ENCODE measurements at regions not wholly inside any gene's neighbourhood (a gene's known extent, or its start where the extent isn't known, plus 50 kb on each side); places are given as distances from the start of the nearest gene placed in this dataset.

DNA sequence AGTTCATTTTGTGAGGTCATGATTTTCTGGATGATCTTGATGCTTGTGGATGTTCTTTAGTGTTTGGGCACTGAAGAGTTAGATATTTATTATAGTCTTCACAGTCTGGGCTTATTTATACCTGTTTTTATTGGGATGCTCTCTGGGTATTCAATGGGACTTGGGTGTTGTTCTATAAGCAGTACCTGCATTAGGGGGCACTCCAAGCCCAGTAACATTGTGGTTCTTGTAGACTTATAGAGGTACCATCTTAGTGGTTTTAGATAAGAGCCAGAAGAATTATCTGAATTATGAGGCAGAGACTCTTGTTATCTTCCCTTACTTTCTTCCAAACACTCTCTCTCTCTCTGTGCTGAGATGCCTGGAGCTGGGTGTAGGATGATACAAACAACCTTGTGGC is 470.0 kb downstream of the PIK3C3 start:
- ATAC-seq, result no peak
- no peak for DNase-seq
- intact Hi-C loops (cut with DNase I, micrococcal nuclease), result no loop called here

GRCh38 chr18:42426496-42427015 is 471.5 kb downstream of the PIK3C3 start:
- no peak for DNase-seq
- ATAC-seq, result no peak
- intact Hi-C loops (cut with DNase I, micrococcal nuclease), result no loop called here

GRCh38 chr18:42429196-42429595 is 474.2 kb downstream of the PIK3C3 start:
- intact Hi-C loops (cut with DNase I, micrococcal nuclease), result no loop called here
- no peak for DNase-seq
- ATAC-seq, result no peak

DNA sequence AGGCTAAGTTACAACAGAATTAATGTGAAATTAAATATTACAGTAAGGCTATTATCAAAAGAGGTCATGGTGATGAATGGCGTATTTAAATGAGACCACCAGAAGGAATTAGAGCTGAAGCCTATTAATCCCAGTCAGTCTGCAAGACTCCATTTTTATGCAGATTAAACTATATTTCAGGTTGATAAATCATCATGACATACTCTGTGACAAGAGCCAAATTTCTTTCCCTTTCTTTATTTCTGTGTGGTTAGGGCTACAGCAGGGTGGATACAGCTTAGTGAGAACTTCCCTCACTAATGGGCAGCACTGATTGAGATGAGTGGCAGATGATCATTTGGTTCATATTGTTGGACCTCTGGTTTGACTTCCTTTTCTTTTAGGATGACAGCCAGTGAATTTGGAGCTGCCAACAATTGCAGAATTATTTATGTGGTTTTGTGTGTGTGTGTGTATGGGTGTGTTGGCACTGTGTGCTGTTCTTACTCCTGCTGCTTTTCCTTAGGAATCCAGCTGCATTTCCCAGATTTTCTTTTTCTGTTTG is 481.3 kb downstream of the PIK3C3 start:
- ATAC-seq, result no peak
- intact Hi-C loops (cut with DNase I, micrococcal nuclease), result no loop called here

GRCh38 chr18:42437001-42437400 is 482.0 kb downstream of the PIK3C3 start:
- ATAC-seq, result no peak
- intact Hi-C loops (cut with DNase I, micrococcal nuclease), result no loop called here
- no peak for DNase-seq

More for the DNA sequence above, 481.3 kb downstream of the PIK3C3 start:
- DNase-seq, result no peak

DNA sequence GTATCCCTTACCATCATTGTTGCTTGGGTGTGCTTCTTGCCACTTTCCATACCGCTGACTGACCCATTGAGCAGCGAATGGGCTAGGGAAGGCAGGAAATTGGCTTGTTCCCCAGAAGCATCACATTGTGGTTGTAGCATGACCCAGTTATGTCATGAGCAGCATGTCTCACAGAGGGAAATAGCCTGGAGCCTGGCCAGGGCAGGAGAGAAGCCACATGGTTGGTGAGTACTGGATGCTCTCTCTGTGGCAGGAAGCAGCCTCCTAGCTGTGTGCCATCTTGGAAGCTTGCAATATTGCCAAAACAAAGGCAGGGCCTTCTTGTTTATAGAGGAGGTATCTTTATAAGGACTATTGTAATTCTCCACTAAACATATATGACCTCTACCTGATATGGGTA is 482.6 kb downstream of the PIK3C3 start:
- intact Hi-C loops (cut with DNase I, micrococcal nuclease), result no loop called here
- ATAC-seq, result no peak
- DNase-seq, result no peak

DNA sequence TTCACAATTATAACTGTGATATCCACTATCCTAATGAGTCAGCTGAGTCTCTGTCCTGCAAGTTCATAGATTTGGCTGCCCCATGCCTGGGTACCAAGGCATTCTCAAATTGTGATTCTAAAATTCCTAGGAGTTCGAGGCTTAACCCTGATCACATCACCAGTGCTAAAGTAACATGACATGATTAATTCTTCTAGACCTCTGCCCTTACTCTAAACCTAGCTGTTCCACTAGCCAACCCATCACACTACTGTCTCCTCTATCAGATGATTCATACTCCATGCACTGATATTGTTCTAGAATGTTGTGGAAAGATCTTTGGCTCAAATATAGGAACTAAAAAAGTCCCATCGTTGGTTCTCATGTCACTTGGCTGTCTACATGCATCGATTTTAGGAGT is 487.6 kb downstream of the PIK3C3 start:
- ATAC-seq, result no peak
- intact Hi-C loops (cut with DNase I, micrococcal nuclease), result no loop called here

DNA sequence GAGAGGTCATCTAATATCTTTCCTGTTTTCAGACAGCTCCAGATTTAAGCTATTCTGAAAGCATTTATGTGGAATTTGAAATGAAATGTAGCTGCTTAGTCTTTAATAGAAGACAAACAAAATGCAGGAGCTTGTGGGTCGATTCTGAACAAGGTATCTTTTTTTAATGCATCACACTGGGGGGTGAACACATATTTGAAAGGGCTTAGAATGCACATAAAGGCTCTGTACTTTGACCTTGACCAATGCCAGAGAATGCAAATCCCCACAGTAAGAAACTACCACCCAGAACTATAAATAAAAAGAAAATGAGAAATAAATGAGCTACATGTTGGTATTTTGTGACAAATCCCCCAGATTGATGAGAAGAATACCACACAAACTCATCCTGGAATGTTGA is 489.3 kb downstream of the PIK3C3 start:
- ATAC-seq (no peak), DNase-seq (no peak)
- intact Hi-C loops (cut with DNase I, micrococcal nuclease), result no loop called here

More for the DNA sequence above, 487.6 kb downstream of the PIK3C3 start:
- no peak for DNase-seq

- DNase-seq (no peak), ATAC-seq (no peak)
- intact Hi-C loops (cut with DNase I, micrococcal nuclease), result no loop called here
Measured at GRCh38 chr18:42445359-42445758, 490.3 kb downstream of the PIK3C3 start.

- DNase-seq (no peak), ATAC-seq (no peak)
- intact Hi-C loops (cut with DNase I, micrococcal nuclease), result no loop called here
Measured at GRCh38 chr18:42446195-42446594, 491.2 kb downstream of the PIK3C3 start.

- intact Hi-C loops (cut with DNase I, micrococcal nuclease), result no loop called here
- DNase-seq, result no peak
- no peak for ATAC-seq
Measured at GRCh38 chr18:42447688-42448087, 492.7 kb downstream of the PIK3C3 start.

GRCh38 chr18:42458226-42458625 is 503.2 kb downstream of the PIK3C3 start:
- intact Hi-C loops (cut with DNase I, micrococcal nuclease), result no loop called here
- DNase-seq (no peak), ATAC-seq (no peak)

GRCh38 chr18:42459873-42460272 is 504.8 kb downstream of the PIK3C3 start:
- intact Hi-C loops (cut with DNase I, micrococcal nuclease), result no loop called here
- no peak for ATAC-seq
- no peak for DNase-seq

DNA sequence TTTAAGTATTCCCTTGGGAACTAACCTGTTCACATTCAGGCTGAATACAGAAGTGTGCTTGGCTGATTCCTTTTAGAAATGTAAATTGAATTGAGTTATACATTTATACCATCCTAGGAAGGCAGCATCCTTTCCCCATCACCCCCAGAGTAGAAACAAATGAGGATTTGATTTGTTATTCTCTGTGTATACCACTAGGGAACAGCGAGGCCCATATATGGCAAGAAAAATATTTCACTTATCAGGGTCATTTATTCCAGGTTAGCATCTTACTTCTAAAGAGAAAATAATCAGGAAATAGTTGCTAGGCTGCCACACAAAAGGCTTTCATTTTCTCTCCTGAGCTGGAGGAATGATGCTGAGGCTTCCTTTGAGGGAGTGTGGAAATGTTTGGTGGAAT is 516.9 kb downstream of the PIK3C3 start:
- no peak for ATAC-seq
- DNase-seq, result no peak
- intact Hi-C loops (cut with DNase I, micrococcal nuclease), result no loop called here

GRCh38 chr18:42473611-42474010 is 518.6 kb downstream of the PIK3C3 start:
- DNase-seq (no peak), ATAC-seq (no peak)
- intact Hi-C loops (cut with DNase I, micrococcal nuclease), result no loop called here

- ATAC-seq, result no peak
- intact Hi-C loops (cut with DNase I, micrococcal nuclease), result no loop called here
- DNase-seq, result no peak
Measured at GRCh38 chr18:42474577-42474976, 519.5 kb downstream of the PIK3C3 start.

- no peak for ATAC-seq
Measured at GRCh38 chr18:42475157-42475556, 520.1 kb downstream of the PIK3C3 start.

GRCh38 chr18:42477267-42477666 is 522.2 kb downstream of the PIK3C3 start:
- intact Hi-C loops (cut with DNase I, micrococcal nuclease), result no loop called here
- no peak for ATAC-seq
- no peak for DNase-seq

More at GRCh38 chr18:42475157-42475556, 520.1 kb downstream of the PIK3C3 start:
- intact Hi-C loops (cut with DNase I, micrococcal nuclease), result no loop called here
- DNase-seq, result no peak

GRCh38 chr18:42480441-42480840 is 525.4 kb downstream of the PIK3C3 start:
- intact Hi-C loops (cut with DNase I, micrococcal nuclease), result no loop called here
- ATAC-seq, result no peak
- no peak for DNase-seq

DNA sequence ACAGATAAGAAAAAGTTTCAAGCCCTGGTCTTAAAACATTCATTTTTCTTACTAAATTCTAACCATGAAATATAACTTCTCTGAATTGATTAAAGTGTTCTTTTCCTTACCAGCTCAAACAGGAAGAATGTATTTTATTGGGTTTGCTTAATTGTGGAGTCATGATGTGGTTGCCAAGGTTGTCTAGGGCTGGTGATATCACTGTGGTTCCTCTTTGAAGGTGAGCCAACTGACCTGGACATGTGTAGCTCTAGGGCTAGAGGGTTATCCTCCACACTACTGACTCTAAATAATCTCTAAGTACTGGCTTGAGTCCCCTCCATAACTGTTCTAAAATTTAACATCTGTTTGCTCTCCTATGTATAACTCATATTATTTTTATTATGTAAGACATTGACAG is 529.6 kb downstream of the PIK3C3 start:
- ATAC-seq, result no peak
- DNase-seq, result no peak

GRCh38 chr18:42486271-42486670 is 531.2 kb downstream of the PIK3C3 start:
- DNase-seq (no peak), ATAC-seq (no peak)
- intact Hi-C loops (cut with DNase I, micrococcal nuclease), result no loop called here

More for the DNA sequence above, 529.6 kb downstream of the PIK3C3 start:
- intact Hi-C loops (cut with DNase I, micrococcal nuclease), result no loop called here
